Peyer's patch (tissue), 4 donors: ENCODE measurements at regions not wholly inside any gene's neighbourhood (a gene's known extent, or its start where the extent isn't known, plus 50 kb on each side); places are given as distances from the start of the nearest gene placed in this dataset.

Experiments
- POLR2A ChIP-seq, 2 donors: fragments of 450-650 bp; IDR thresholded peaks; one replicate each; pipeline ENCODE4 v1.5.1; 2017; ENCODE audit warnings: antibody characterized with exemption in 2 of 2, mild to moderate bottlenecking in 2 of 2, moderate library complexity in 2 of 2
- TF ChIP-seq, protein P1 (sequence below), 6 experiments: fragments of 450-650 bp in 4 of 6; fragments of 200-600 bp in 2 of 6; sonication (generic) in 1 of 6; IDR thresholded peaks; one replicate each; pipeline ENCODE4 v1.5.1; 2017 to 2019; ENCODE audit warnings: antibody characterized with exemption in 6 of 6, mild to moderate bottlenecking in 3 of 6, moderate library complexity in 1 of 6

GRCh38 chr5:101437351-101437750 is 534.3 kb upstream of the ST8SIA4 start:
- TF ChIP-seq, protein P1, sequence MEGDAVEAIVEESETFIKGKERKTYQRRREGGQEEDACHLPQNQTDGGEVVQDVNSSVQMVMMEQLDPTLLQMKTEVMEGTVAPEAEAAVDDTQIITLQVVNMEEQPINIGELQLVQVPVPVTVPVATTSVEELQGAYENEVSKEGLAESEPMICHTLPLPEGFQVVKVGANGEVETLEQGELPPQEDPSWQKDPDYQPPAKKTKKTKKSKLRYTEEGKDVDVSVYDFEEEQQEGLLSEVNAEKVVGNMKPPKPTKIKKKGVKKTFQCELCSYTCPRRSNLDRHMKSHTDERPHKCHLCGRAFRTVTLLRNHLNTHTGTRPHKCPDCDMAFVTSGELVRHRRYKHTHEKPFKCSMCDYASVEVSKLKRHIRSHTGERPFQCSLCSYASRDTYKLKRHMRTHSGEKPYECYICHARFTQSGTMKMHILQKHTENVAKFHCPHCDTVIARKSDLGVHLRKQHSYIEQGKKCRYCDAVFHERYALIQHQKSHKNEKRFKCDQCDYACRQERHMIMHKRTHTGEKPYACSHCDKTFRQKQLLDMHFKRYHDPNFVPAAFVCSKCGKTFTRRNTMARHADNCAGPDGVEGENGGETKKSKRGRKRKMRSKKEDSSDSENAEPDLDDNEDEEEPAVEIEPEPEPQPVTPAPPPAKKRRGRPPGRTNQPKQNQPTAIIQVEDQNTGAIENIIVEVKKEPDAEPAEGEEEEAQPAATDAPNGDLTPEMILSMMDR (IDR thresholded peaks at IDR 0.05): no peak
- TF ChIP-seq POLR2A (IDR thresholded peaks at IDR 0.05): no peak
